ENCODE measurements at regions not wholly inside any gene's neighbourhood (a gene's known extent, or its start where the extent isn't known, plus 50 kb on each side); places are given as distances from the start of the nearest gene placed in this dataset.
A peak's percentile ranks its signal among the peaks of the same experiment; 100 is the strongest.

GRCh38 chr2:9095690-9096089 is 92.2 kb upstream of the MBOAT2 start:
- H3K9me3 ChIP-seq (replicated peaks; ENCODE audit: control insufficient read depth, insufficient read depth, low read length) = no peaks in the 10 kb centered on the region
- H4K20me1 ChIP-seq (replicated peaks; ENCODE audit: control insufficient read depth, extremely low read depth, insufficient read depth, low read length) = no peaks in the 10 kb centered on the region
- no peak overlapping the region for H3K27ac ChIP-seq (ENCODE audit: insufficient read depth, low read depth, low read length)
- no peak overlapping the region for H3K4me2 ChIP-seq (ENCODE audit: insufficient read depth, low read length)
- DNase-seq (ENCODE audit: low read depth, low spot score) (peak; percentile 62), FAIRE-seq (no peak)
- no peak overlapping the region for H3K9ac ChIP-seq (replicated peaks; ENCODE audit: extremely low read depth, insufficient read depth, low read length)
- TF ChIP-seq MAX (IDR thresholded peaks at IDR 0.05; ENCODE audit: insufficient read depth, insufficient read length) (no peak), EZH2 (IDR thresholded peaks at IDR 0.05; ENCODE audit: borderline replicate concordance, low read depth, low read length, severe bottlenecking) (no peak), CTCF (IDR thresholded peaks at IDR 0.05; ENCODE audit: extremely low read depth in 1 of 2, insufficient read depth in 1 of 2, low read depth in 1 of 2, low read length in 2 of 2) (peak in 1 of 2 donors; percentile 12), FOS (IDR thresholded peaks at IDR 0.05; ENCODE audit: borderline replicate concordance, insufficient read depth, low read length) (no peak)
- ChIA-PET CTCF (interaction anchor here (0.7 to 1.3 kb wide), 3 partner anchors 11 to 222 kb away, joined by 3 to 6 read pairs (median 3); no protein-coding TSS in a partner anchor), POLR2A (no interaction called here)
- H3K36me3 ChIP-seq (ENCODE audit: control insufficient read depth in 2 of 2, extremely low read depth in 1 of 2, insufficient read depth in 2 of 2, low read length in 2 of 2) = no peaks in the 10 kb centered on the region
- no peak overlapping the region for H3K4me3 ChIP-seq (replicated peaks in 1 of 3; ENCODE audit: insufficient read depth in 1 of 3, low read depth in 1 of 3, low read length in 3 of 3)
- dilution Hi-C loops (cut with MboI; ENCODE audit: extremely low pct_ligation_motif_present, low sequenced_read_pairs) (no loop called here), intact Hi-C loops (cut with micrococcal nuclease) (no loop called here)
- H3K27me3 ChIP-seq (ENCODE audit: control insufficient read depth in 2 of 2, insufficient read depth in 2 of 2, low read length in 2 of 2) = no peaks in the 10 kb centered on the region
- peak overlapping the region; percentile 65 for H2AFZ ChIP-seq (ENCODE audit: low read depth, low read length)
- BruUV-seq (replicated peaks) = no TSS peak
- no peaks in the 10 kb centered on the region for H3K9me1 ChIP-seq (replicated peaks; ENCODE audit: control insufficient read depth, extremely low read depth, insufficient read depth, low read length)
- no peaks in the 10 kb centered on the region for H3K4me1 ChIP-seq (ENCODE audit: control insufficient read depth, extremely low read depth, insufficient read depth, low read length)
- no peaks in the 10 kb centered on the region for H3K79me2 ChIP-seq (ENCODE audit: control insufficient read depth, insufficient read depth, low read length)

GRCh38 chr2:9095226-9095625 is 91.7 kb upstream of the MBOAT2 start:
- H3K9me3 ChIP-seq (replicated peaks; ENCODE audit: control insufficient read depth, insufficient read depth, low read length) = no peaks in the 10 kb centered on the region
- CTCF ChIA-PET = interaction anchor here (1.0 to 1.3 kb wide), 2 partner anchors 11 to 222 kb away, joined by 3 to 6 read pairs; no protein-coding TSS in a partner anchor
- no peak overlapping the region for H3K4me3 ChIP-seq (replicated peaks in 1 of 3; ENCODE audit: insufficient read depth in 1 of 3, low read depth in 1 of 3, low read length in 3 of 3)
- H3K27me3 ChIP-seq (ENCODE audit: control insufficient read depth in 2 of 2, insufficient read depth in 2 of 2, low read length in 2 of 2) = no peaks in the 10 kb centered on the region
- H3K36me3 ChIP-seq (ENCODE audit: control insufficient read depth in 2 of 2, extremely low read depth in 1 of 2, insufficient read depth in 2 of 2, low read length in 2 of 2) = no peaks in the 10 kb centered on the region
- H4K20me1 ChIP-seq (replicated peaks; ENCODE audit: control insufficient read depth, extremely low read depth, insufficient read depth, low read length) = no peaks in the 10 kb centered on the region
- FAIRE-seq (no peak), DNase-seq (ENCODE audit: low read depth, low spot score) (no peak)
- TF ChIP-seq EZH2 (IDR thresholded peaks at IDR 0.05; ENCODE audit: borderline replicate concordance, low read depth, low read length, severe bottlenecking) = no peak
- no peak for TF ChIP-seq MYC (IDR thresholded peaks at IDR 0.05; ENCODE audit: low read depth, low read length)
- TF ChIP-seq GATA2 (IDR thresholded peaks at IDR 0.05; ENCODE audit: insufficient read depth, insufficient read length, low read depth, low read length) = no peak
- no peak for TF ChIP-seq CTCF (IDR thresholded peaks at IDR 0.05; ENCODE audit: extremely low read depth in 1 of 2, insufficient read depth in 1 of 2, low read depth in 1 of 2, low read length in 2 of 2)
- no peak for TF ChIP-seq FOS (IDR thresholded peaks at IDR 0.05; ENCODE audit: borderline replicate concordance, insufficient read depth, low read length)
- TF ChIP-seq POLR2AphosphoS5 (IDR thresholded peaks at IDR 0.05; ENCODE audit: insufficient read depth, low read depth, low read length) = no peak
- no peak for TF ChIP-seq JUN (IDR thresholded peaks at IDR 0.05; ENCODE audit: borderline replicate concordance, insufficient read depth, insufficient read length, low read depth)
- no peak for TF ChIP-seq POLR2A (IDR thresholded peaks at IDR 0.05; ENCODE audit: low read depth, low read length)
- TF ChIP-seq MAX (IDR thresholded peaks at IDR 0.05; ENCODE audit: insufficient read depth, insufficient read length) = no peak
- intact Hi-C loops (cut with micrococcal nuclease) = no loop called here
- H2AFZ ChIP-seq (ENCODE audit: low read depth, low read length) = peak overlapping the region; percentile 65
- no peaks in the 10 kb centered on the region for H3K79me2 ChIP-seq (ENCODE audit: control insufficient read depth, insufficient read depth, low read length)
- no peak overlapping the region for H3K9ac ChIP-seq (replicated peaks; ENCODE audit: extremely low read depth, insufficient read depth, low read length)
- POLR2A ChIA-PET = no interaction called here
- no peaks in the 10 kb centered on the region for H3K4me1 ChIP-seq (ENCODE audit: control insufficient read depth, extremely low read depth, insufficient read depth, low read length)
- no peaks in the 10 kb centered on the region for H3K9me1 ChIP-seq (replicated peaks; ENCODE audit: control insufficient read depth, extremely low read depth, insufficient read depth, low read length)
- dilution Hi-C loops (cut with MboI; ENCODE audit: extremely low pct_ligation_motif_present, low sequenced_read_pairs) = no loop called here
- no peak overlapping the region for H3K27ac ChIP-seq (ENCODE audit: insufficient read depth, low read depth, low read length)
- no peak overlapping the region for H3K4me2 ChIP-seq (ENCODE audit: insufficient read depth, low read length)
- BruUV-seq (replicated peaks) = no TSS peak
